ENCODE measurements at regions not wholly inside any gene's neighbourhood (a gene's known extent, or its start where the extent isn't known, plus 50 kb on each side); places are given as distances from the start of the nearest gene placed in this dataset.

GRCh38 chr4:11019451-11020240 is 335.1 kb upstream of the CLNK start:
- Mint-ChIP-seq H3K27me3 (peaks cover 10% of the 10 kb centered on the region), H3K36me3 (no peaks in the 10 kb centered on the region), H3K4me3 (no peak overlapping the region), H3K27ac (no peak overlapping the region), H3K4me1 (ENCODE audit: unreplicated experiment) (peaks cover 8% of the 10 kb centered on the region), H3K9me3 (peaks cover 5% of the 10 kb centered on the region)
- no peak for DNase-seq (ENCODE audit: extremely low spot score, unreplicated experiment)
- TF ChIP-seq, protein P1, sequence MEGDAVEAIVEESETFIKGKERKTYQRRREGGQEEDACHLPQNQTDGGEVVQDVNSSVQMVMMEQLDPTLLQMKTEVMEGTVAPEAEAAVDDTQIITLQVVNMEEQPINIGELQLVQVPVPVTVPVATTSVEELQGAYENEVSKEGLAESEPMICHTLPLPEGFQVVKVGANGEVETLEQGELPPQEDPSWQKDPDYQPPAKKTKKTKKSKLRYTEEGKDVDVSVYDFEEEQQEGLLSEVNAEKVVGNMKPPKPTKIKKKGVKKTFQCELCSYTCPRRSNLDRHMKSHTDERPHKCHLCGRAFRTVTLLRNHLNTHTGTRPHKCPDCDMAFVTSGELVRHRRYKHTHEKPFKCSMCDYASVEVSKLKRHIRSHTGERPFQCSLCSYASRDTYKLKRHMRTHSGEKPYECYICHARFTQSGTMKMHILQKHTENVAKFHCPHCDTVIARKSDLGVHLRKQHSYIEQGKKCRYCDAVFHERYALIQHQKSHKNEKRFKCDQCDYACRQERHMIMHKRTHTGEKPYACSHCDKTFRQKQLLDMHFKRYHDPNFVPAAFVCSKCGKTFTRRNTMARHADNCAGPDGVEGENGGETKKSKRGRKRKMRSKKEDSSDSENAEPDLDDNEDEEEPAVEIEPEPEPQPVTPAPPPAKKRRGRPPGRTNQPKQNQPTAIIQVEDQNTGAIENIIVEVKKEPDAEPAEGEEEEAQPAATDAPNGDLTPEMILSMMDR (conservative IDR thresholded peaks at IDR 0.05): no peak

GRCh38 chr4:11014199-11014598 is 329.6 kb upstream of the CLNK start:
- no peak overlapping the region for H3K27ac Mint-ChIP-seq
- no peaks in the 10 kb centered on the region for H3K4me1 Mint-ChIP-seq (ENCODE audit: unreplicated experiment)
- H3K9me3 Mint-ChIP-seq: no peaks in the 10 kb centered on the region
- no peaks in the 10 kb centered on the region for H3K36me3 Mint-ChIP-seq
- no peak for DNase-seq (ENCODE audit: extremely low spot score, unreplicated experiment)
- TF ChIP-seq, protein P1 (conservative IDR thresholded peaks at IDR 0.05): no peak
- no peaks in the 10 kb centered on the region for H3K27me3 Mint-ChIP-seq
- no peak overlapping the region for H3K4me3 Mint-ChIP-seq

- H3K27ac Mint-ChIP-seq: no peak overlapping the region
- no peaks in the 10 kb centered on the region for H3K9me3 Mint-ChIP-seq
Measured at GRCh38 chr4:11013094-11013664, 328.6 kb upstream of the CLNK start.

GRCh38 chr4:11011249-11011648 is 326.7 kb upstream of the CLNK start:
- H3K27ac Mint-ChIP-seq: no peak overlapping the region
- no peaks in the 10 kb centered on the region for H3K4me1 Mint-ChIP-seq (ENCODE audit: unreplicated experiment)
- TF ChIP-seq, protein P1 (conservative IDR thresholded peaks at IDR 0.05): no peak
- no peaks in the 10 kb centered on the region for H3K9me3 Mint-ChIP-seq
- no peaks in the 10 kb centered on the region for H3K36me3 Mint-ChIP-seq
- no peak overlapping the region for H3K4me3 Mint-ChIP-seq
- peaks cover 5% of the 10 kb centered on the region for H3K27me3 Mint-ChIP-seq
- no peak for DNase-seq (ENCODE audit: extremely low spot score, unreplicated experiment)

More at GRCh38 chr4:11013094-11013664, 328.6 kb upstream of the CLNK start:
- Mint-ChIP-seq H3K4me3 (no peak overlapping the region), H3K27me3 (no peaks in the 10 kb centered on the region), H3K36me3 (no peaks in the 10 kb centered on the region), H3K4me1 (ENCODE audit: unreplicated experiment) (no peaks in the 10 kb centered on the region)
- DNase-seq (ENCODE audit: extremely low spot score, unreplicated experiment): no peak
- TF ChIP-seq, protein P1 (conservative IDR thresholded peaks at IDR 0.05): no peak

- no peaks in the 10 kb centered on the region for H3K4me1 Mint-ChIP-seq (ENCODE audit: unreplicated experiment)
- H3K27ac Mint-ChIP-seq: no peak overlapping the region
- peaks cover 5% of the 10 kb centered on the region for H3K27me3 Mint-ChIP-seq
- H3K36me3 Mint-ChIP-seq: no peaks in the 10 kb centered on the region
- DNase-seq (ENCODE audit: extremely low spot score, unreplicated experiment): no peak
- TF ChIP-seq, protein P1 (conservative IDR thresholded peaks at IDR 0.05): no peak
- H3K4me3 Mint-ChIP-seq: no peak overlapping the region
- H3K9me3 Mint-ChIP-seq: no peaks in the 10 kb centered on the region
Measured at GRCh38 chr4:11010624-11011023, 326.1 kb upstream of the CLNK start.

Measured in type B pancreatic cell (in vitro differentiated cells).